Esophagus (tissue), 2 donors: ENCODE measurements at regions not wholly inside any gene's neighbourhood (a gene's known extent, or its start where the extent isn't known, plus 50 kb on each side); places are given as distances from the start of the nearest gene placed in this dataset.
A peak's percentile ranks its signal among the peaks of the same experiment; 100 is the strongest.
"Not testable (repeated sequence)": the region's sequence is repeated elsewhere in the genome, so short reads cannot be mapped to it uniquely, and the experiment has no call there.

Source experiments
- H3K27ac ChIP-seq, 2 donors: one replicate each; pipeline ENCODE4 v1.5.1; 2013; ENCODE audit warnings: low read depth in 2 of 2, mild to moderate bottlenecking in 2 of 2, inconsistent platforms in 1 of 2, low read length in 1 of 2, moderate library complexity in 1 of 2
- H3K27me3 ChIP-seq, 2 donors: one replicate each; pipeline ENCODE4 v1.6.1; 2013; ENCODE audit warnings: low read length in 2 of 2, control low read depth in 1 of 2, mild to moderate bottlenecking in 1 of 2; ENCODE audit not compliant: insufficient read depth in 2 of 2, control insufficient read depth in 1 of 2
- H3K36me3 ChIP-seq, 2 donors: one replicate each; pipeline ENCODE4 v1.6.1; 2013; ENCODE audit warnings: low read length in 1 of 2; ENCODE audit not compliant: control insufficient read depth in 2 of 2, insufficient read depth in 2 of 2
- H3K4me1 ChIP-seq, 2 donors: one replicate each; pipeline ENCODE4 v1.6.1; 2013; ENCODE audit warnings: low read length in 1 of 2; ENCODE audit not compliant: control insufficient read depth in 2 of 2, insufficient read depth in 2 of 2
- H3K4me3 ChIP-seq, 2 donors: one replicate each; pipeline ENCODE4 v1.5.1; 2013; ENCODE audit warnings: low read length in 2 of 2, mild to moderate bottlenecking in 2 of 2, low read depth in 1 of 2, moderate library complexity in 1 of 2
- H3K9me3 ChIP-seq, 2 donors: one replicate each; pipeline ENCODE4 v1.6.1; 2013; ENCODE audit warnings: mild to moderate bottlenecking in 2 of 2, low read depth in 1 of 2, low read length in 1 of 2, moderate library complexity in 1 of 2; ENCODE audit not compliant: control insufficient read depth in 2 of 2, insufficient read depth in 1 of 2
- WGBS, 2 donors: extraction: QIAGEN DNeasy Blood & Tissue Kit; methylation state at CpG; one replicate each; pipeline ENCODE4 v1.1.7; 2013; 5-methylcytosine and 5-hydroxymethylcytosine counted together
- donor health status: healthy with polysubstance abuse.
- donor health status: Bipolar disorder and iron deficiency.

- no peaks in the 10 kb centered on the region for H3K36me3 ChIP-seq
- no peaks in the 10 kb centered on the region for H3K27me3 ChIP-seq
- 76 to 82% methylated on average over 2 of the region's 2 CpGs for WGBS, 2 donors
- H3K4me1 ChIP-seq = no peaks in the 10 kb centered on the region
- no peak overlapping the region for H3K27ac ChIP-seq
- H3K4me3 ChIP-seq = no peak overlapping the region
- no peaks in the 10 kb centered on the region for H3K9me3 ChIP-seq
Observed at GRCh38 chr21:15301736-15302135, 236.9 kb upstream of the NRIP1 start.

- H3K4me3 ChIP-seq = no peak overlapping the region
- WGBS, 2 donors = 85 to 86% methylated on average over 2 of the region's 2 CpGs
- H3K4me1 ChIP-seq = no peaks in the 10 kb centered on the region
- no peaks in the 10 kb centered on the region for H3K27me3 ChIP-seq
- no peaks in the 10 kb centered on the region for H3K36me3 ChIP-seq
- no peak overlapping the region for H3K27ac ChIP-seq
- H3K9me3 ChIP-seq = no peaks in the 10 kb centered on the region
Observed at GRCh38 chr21:15306271-15306670, 241.5 kb upstream of the NRIP1 start.

- Histone ChIP-seq H3K4me1 (no peaks in the 10 kb centered on the region), H3K9me3 (no peaks in the 10 kb centered on the region), H3K4me3 (no peak overlapping the region), H3K27me3 (no peaks in the 10 kb centered on the region), H3K27ac (no peak overlapping the region), H3K36me3 (no peaks in the 10 kb centered on the region)
- WGBS, 2 donors = 65 to 70% methylated on average over 3 of the region's 3 CpGs
Observed at GRCh38 chr21:15308333-15308732, 243.5 kb upstream of the NRIP1 start.

GRCh38 chr21:15309022-15309590, 244.3 kb upstream of the NRIP1 start:
- no peaks in the 10 kb centered on the region for H3K36me3 ChIP-seq
- no peaks in the 10 kb centered on the region for H3K27me3 ChIP-seq
- no peak overlapping the region for H3K4me3 ChIP-seq
- H3K27ac ChIP-seq = peak overlapping the region in 1 of 2 donors; percentile 48
- 28 to 47% methylated on average over 4 of the region's 4 CpGs for WGBS, 2 donors
- no peaks in the 10 kb centered on the region for H3K4me1 ChIP-seq
- H3K9me3 ChIP-seq = no peaks in the 10 kb centered on the region

- peak overlapping the region in 1 of 2 donors; percentile 48 for H3K27ac ChIP-seq
- H3K4me1 ChIP-seq = no peaks in the 10 kb centered on the region
- H3K9me3 ChIP-seq = no peaks in the 10 kb centered on the region
- WGBS, 2 donors = 31 to 63% methylated on average over 3 of the region's 3 CpGs
- H3K27me3 ChIP-seq = no peaks in the 10 kb centered on the region
- no peak overlapping the region for H3K4me3 ChIP-seq
- H3K36me3 ChIP-seq = no peaks in the 10 kb centered on the region
Observed at GRCh38 chr21:15309721-15310120, 244.9 kb upstream of the NRIP1 start.

- no peaks in the 10 kb centered on the region for H3K4me1 ChIP-seq
- no peaks in the 10 kb centered on the region for H3K36me3 ChIP-seq
- no peak overlapping the region for H3K4me3 ChIP-seq
- no peaks in the 10 kb centered on the region for H3K9me3 ChIP-seq
- no peaks in the 10 kb centered on the region for H3K27me3 ChIP-seq
- no peak overlapping the region for H3K27ac ChIP-seq
Observed at GRCh38 chr21:15311510-15311909, 246.7 kb upstream of the NRIP1 start.

GRCh38 chr21:15317034-15317433, 252.2 kb upstream of the NRIP1 start:
- WGBS, 2 donors = 90 to 94% methylated on average over 4 of the region's 4 CpGs
- H3K4me3 ChIP-seq, H3K36me3 ChIP-seq, H3K27me3 ChIP-seq, H3K27ac ChIP-seq, H3K9me3 ChIP-seq, H3K4me1 ChIP-seq: not testable (repeated sequence)

GRCh38 chr21:15319727-15320126, 254.9 kb upstream of the NRIP1 start:
- WGBS, 2 donors = 58 to 69% methylated on average over 7 of the region's 7 CpGs
- Histone ChIP-seq H3K27me3 (no peaks in the 10 kb centered on the region), H3K4me1 (no peaks in the 10 kb centered on the region), H3K9me3 (no peaks in the 10 kb centered on the region), H3K4me3 (no peak overlapping the region), H3K27ac (no peak overlapping the region), H3K36me3 (no peaks in the 10 kb centered on the region)

GRCh38 chr21:15324542-15324941, 259.7 kb upstream of the NRIP1 start:
- no peaks in the 10 kb centered on the region for H3K36me3 ChIP-seq
- H3K4me3 ChIP-seq = no peak overlapping the region
- H3K4me1 ChIP-seq = no peaks in the 10 kb centered on the region
- no peak overlapping the region for H3K27ac ChIP-seq
- H3K9me3 ChIP-seq = peaks cover 0 to 5% of the 10 kb centered on the region in 2 donors
- H3K27me3 ChIP-seq = no peaks in the 10 kb centered on the region
- 62 to 67% methylated on average over 2 of the region's 2 CpGs for WGBS, 2 donors

- no peaks in the 10 kb centered on the region for H3K4me1 ChIP-seq
- H3K27me3 ChIP-seq = no peaks in the 10 kb centered on the region
- 87 to 89% methylated on average over 9 of the region's 9 CpGs for WGBS, 2 donors
- H3K27ac ChIP-seq = no peak overlapping the region
- no peak overlapping the region for H3K4me3 ChIP-seq
- no peaks in the 10 kb centered on the region for H3K36me3 ChIP-seq
- peaks cover 0 to 5% of the 10 kb centered on the region in 2 donors for H3K9me3 ChIP-seq
Observed at GRCh38 chr21:15326032-15326867, 261.4 kb upstream of the NRIP1 start.
